ENCODE measurements at regions not wholly inside any gene's neighbourhood (a gene's known extent, or its start where the extent isn't known, plus 50 kb on each side); places are given as distances from the start of the nearest gene placed in this dataset.

DNA sequence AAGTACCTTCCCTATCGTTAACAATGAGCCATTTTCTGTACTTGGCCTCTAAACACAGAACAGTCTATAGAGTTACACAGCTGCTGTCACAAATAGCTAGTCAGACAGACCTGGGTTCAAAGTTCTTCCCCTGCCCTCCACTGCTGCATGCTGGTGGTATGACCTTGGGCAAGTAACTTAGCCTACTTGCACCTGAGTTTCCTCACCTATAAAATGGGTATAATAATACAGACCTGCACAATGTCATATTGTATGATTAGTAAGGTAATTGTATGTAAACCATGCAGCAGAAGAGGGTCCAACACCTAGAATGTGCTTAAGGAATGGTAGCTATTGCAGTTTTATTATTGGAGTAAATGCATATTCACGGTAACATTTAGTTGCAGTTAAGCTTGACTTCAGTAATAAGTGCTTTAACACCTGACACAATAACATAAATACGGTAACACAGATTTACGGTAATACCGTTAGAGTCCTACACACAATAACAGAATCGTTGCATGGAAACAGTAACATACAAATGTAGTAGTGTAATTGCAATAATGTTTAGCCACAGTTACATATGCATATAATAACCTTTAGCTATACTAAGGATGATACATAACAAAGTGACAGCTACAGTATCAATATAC is 193.3 kb upstream of the CSF3R start:
- H2BK5ac ChIP-seq (ENCODE audit: low read depth, low read length): no peak overlapping the region
- no peak overlapping the region for H2AK5ac ChIP-seq (ENCODE audit: low read depth, low read length)

More for the DNA sequence above, 193.3 kb upstream of the CSF3R start:
- Histone ChIP-seq H4K8ac (ENCODE audit: extremely low read depth, insufficient read depth, low read length) (no peak overlapping the region), H4K5ac (ENCODE audit: insufficient read length, low read depth, low read length) (no peak overlapping the region), H2BK20ac (ENCODE audit: low read length) (no peak overlapping the region), H4K20me1 (replicated peaks in 1 of 2; ENCODE audit: control insufficient read depth in 1 of 2, insufficient read depth in 2 of 2, low read length in 2 of 2) (no peaks in the 10 kb centered on the region), H2AFZ (ENCODE audit: low read length) (no peak overlapping the region), H3K56ac (replicated peaks; ENCODE audit: insufficient read length, low read depth, low read length) (no peak overlapping the region), H3K27me3 (replicated peaks in 1 of 4; ENCODE audit: control insufficient read depth in 3 of 4, extremely low read depth in 1 of 4, insufficient read depth in 3 of 4, low read length in 3 of 4) (peaks cover 0 to 1% (median 0%) of the 10 kb centered on the region in 4 experiments; a peak in 3 of 7 replicates), H3K4me3 (ENCODE audit: extremely low read depth in 1 of 4, insufficient read depth in 2 of 4, low read depth in 3 of 4, low read length in 4 of 4) (no peak overlapping the region), H3K36me3 (ENCODE audit: control insufficient read depth in 2 of 4, insufficient read depth in 4 of 4, low read length in 3 of 4) (no peaks in the 10 kb centered on the region), H2BK120ac (replicated peaks; ENCODE audit: low read depth, low read length) (no peak overlapping the region), H3K27ac (ENCODE audit: low read depth, low read length) (no peak overlapping the region), H3K4ac (replicated peaks; ENCODE audit: insufficient read length, low read depth, low read length) (no peak overlapping the region), H3K9me3 (ENCODE audit: insufficient read depth in 2 of 2, low read depth in 1 of 2, low read length in 1 of 2) (no peaks in the 10 kb centered on the region), H3K79me2 (ENCODE audit: control insufficient read depth in 1 of 2, insufficient read depth in 2 of 2, low read length in 2 of 2) (no peaks in the 10 kb centered on the region), H3K23ac (ENCODE audit: insufficient read length) (no peak overlapping the region), H3K4me1 (replicated peaks in 1 of 4; ENCODE audit: control insufficient read depth in 3 of 4, insufficient read depth in 4 of 4, low read length in 3 of 4) (peaks cover 3 to 7% (median 5%) of the 10 kb centered on the region in 4 experiments; a peak in 5 of 7 replicates), H3K23me2 (ENCODE audit: low read depth, low read length) (no peaks in the 10 kb centered on the region), H2BK15ac (ENCODE audit: low read length) (no peak overlapping the region), H3K18ac (ENCODE audit: extremely low read depth, low read length) (no peak overlapping the region), H4K91ac (replicated peaks; ENCODE audit: insufficient read length, low read length) (no peak overlapping the region), H3K79me1 (ENCODE audit: low read depth, low read length) (no peaks in the 10 kb centered on the region), H3K14ac (ENCODE audit: insufficient read length) (no peak overlapping the region), H3K9ac (replicated peaks in 1 of 4; ENCODE audit: extremely low read depth in 1 of 4, low read depth in 3 of 4, low read length in 3 of 4) (no peak overlapping the region), H3K4me2 (ENCODE audit: insufficient read depth in 1 of 2, low read depth in 2 of 2, low read length in 2 of 2) (no peak overlapping the region), H2BK12ac (ENCODE audit: low read depth, low read length) (no peak overlapping the region)
- ChIA-PET CTCF (ENCODE audit: partially characterized antibody) (interaction anchor here (0.8 to 6.0 kb wide), 7 partner anchors 14 to 354 kb away, joined by 3 to 26 read pairs (median 5); no protein-coding TSS in a partner anchor), POLR2A (ENCODE audit: partially characterized antibody) (no interaction called here)
- TF ChIP-seq ZNF274 (IDR thresholded peaks at IDR 0.05; ENCODE audit: borderline replicate concordance, extremely low read depth, low read length) (no peak), RBBP5 (IDR thresholded peaks at IDR 0.05; ENCODE audit: borderline replicate concordance, low read depth, low read length) (no peak), KDM4A (IDR thresholded peaks at IDR 0.05; ENCODE audit: low read depth, low read length, severe bottlenecking) (no peak)
- TF ChIP-seq, protein P1, sequence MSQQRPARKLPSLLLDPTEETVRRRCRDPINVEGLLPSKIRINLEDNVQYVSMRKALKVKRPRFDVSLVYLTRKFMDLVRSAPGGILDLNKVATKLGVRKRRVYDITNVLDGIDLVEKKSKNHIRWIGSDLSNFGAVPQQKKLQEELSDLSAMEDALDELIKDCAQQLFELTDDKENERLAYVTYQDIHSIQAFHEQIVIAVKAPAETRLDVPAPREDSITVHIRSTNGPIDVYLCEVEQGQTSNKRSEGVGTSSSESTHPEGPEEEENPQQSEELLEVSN (IDR thresholded peaks at IDR 0.05): no peak
- 86% methylated on average over 6 of the region's 6 CpGs; no CpG with 5 or more reads in 1 of the 2 experiments for WGBS, 2 experiments (ENCODE audit: extremely low coverage in 1 of 2, insufficient coverage in 1 of 2, insufficient read length in 1 of 2, insufficient replicate concordance in 2 of 2, low coverage in 1 of 2, low lambda C conversion rate in 2 of 2, missing lambda C conversion rate in 1 of 2)
- no peak for FAIRE-seq
- no peak for DNase-seq (ENCODE audit: low read depth in 1 of 2, low spot score in 2 of 2)

Data from H1 (cell line).